GM18520 (cell line): ENCODE measurements at regions not wholly inside any gene's neighbourhood (a gene's known extent, or its start where the extent isn't known, plus 50 kb on each side); places are given as distances from the start of the nearest gene placed in this dataset.

ENCODE experiments used
- ATAC-seq: cut with Tn5 transposase; IDR thresholded peaks from one replicate; pipeline ENCODE4 v1.9.1; 2021; ENCODE audit not compliant: unreplicated experiment

- no peak for ATAC-seq
These were observed 156.1 kb downstream of the CHD9NB start for GRCh38 chr16:52896478-52897164.

GRCh38 chr16:52874042-52874441 lies 178.7 kb downstream of the CHD9NB start:
- ATAC-seq, result no peak

DNA sequence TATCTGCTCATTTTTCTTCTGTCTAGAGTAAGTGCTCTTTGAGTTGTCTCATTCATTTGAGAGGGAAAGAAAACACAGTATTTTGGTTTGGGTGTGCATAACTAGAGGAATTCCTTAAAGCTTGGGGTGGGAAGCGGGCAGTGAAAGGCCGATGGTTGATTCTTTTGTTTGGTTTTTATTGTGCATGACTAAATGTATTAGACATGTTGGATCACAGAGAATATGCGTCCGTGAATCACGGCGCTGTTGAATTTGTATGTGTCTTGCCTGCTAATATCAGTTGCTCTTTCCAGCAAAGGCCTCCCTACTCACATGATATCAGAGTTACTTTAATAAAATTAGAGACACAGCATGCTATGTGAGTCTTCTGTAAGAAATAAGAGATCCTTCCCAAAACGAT lies 180.0 kb downstream of the CHD9NB start:
- ATAC-seq, result no peak

GRCh38 chr16:52871481-52871880 lies 181.2 kb downstream of the CHD9NB start:
- ATAC-seq, result no peak

GRCh38 chr16:52869243-52869642 lies 183.5 kb downstream of the CHD9NB start:
- no peak for ATAC-seq

GRCh38 chr16:52863000-52863399 lies 189.7 kb downstream of the CHD9NB start:
- ATAC-seq, result no peak

GRCh38 chr16:52861614-52862022 lies 191.1 kb downstream of the CHD9NB start:
- ATAC-seq, result no peak

- no peak for ATAC-seq
These were observed 197.2 kb downstream of the CHD9NB start for GRCh38 chr16:52855463-52855862.

- ATAC-seq, result no peak
These were observed 199.7 kb downstream of the CHD9NB start for GRCh38 chr16:52852978-52853377.

GRCh38 chr16:52851211-52851740 lies 201.4 kb downstream of the CHD9NB start:
- ATAC-seq, result no peak

DNA sequence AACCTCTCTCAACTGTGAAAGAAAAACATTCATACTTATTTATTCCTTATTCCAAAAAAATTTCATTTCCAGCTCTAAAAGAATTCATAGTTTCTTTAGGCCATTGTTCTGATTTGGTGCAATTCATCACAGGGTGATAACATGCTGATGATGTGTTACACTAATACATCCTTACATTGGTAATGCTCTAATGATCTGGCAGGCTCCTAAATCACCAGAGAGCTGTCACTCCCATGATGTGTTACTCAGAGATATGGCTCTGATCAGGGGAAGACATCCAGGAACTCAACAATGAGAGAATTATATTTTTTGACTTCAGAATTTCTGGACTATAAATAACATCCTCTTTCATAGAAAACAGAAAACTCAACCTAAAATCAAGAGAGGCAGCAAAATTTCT lies 209.3 kb downstream of the CHD9NB start:
- ATAC-seq, result no peak

GRCh38 chr16:52837251-52837650 lies 215.4 kb downstream of the CHD9NB start:
- ATAC-seq, result no peak

- ATAC-seq, result no peak
These were observed 217.8 kb downstream of the CHD9NB start for GRCh38 chr16:52834736-52835465.

GRCh38 chr16:52832771-52833170 lies 219.9 kb downstream of the CHD9NB start:
- no peak for ATAC-seq

- ATAC-seq, result no peak
These were observed 225.2 kb downstream of the CHD9NB start for GRCh38 chr16:52827456-52827855.

GRCh38 chr16:52825892-52826291 lies 226.8 kb downstream of the CHD9NB start:
- no peak for ATAC-seq

DNA sequence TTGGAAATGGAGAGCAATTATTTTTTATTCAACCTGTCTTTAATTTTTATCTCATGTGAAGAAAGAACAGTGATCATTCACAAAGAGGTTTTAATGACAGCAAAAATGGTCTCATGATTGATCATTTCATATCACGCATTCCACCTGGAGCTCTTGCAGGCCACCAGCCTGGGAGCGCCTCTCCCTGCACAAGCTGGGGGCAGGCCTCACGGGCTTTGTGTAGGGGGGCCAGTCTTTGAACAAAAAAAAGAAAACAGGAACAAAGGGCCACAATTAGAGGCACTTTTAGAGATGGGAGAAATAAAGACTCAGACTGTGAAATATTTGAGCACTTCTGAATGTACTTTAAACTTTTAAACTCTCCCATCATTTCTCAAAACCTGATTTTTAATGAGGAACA lies 232.9 kb downstream of the CHD9NB start:
- no peak for ATAC-seq

DNA sequence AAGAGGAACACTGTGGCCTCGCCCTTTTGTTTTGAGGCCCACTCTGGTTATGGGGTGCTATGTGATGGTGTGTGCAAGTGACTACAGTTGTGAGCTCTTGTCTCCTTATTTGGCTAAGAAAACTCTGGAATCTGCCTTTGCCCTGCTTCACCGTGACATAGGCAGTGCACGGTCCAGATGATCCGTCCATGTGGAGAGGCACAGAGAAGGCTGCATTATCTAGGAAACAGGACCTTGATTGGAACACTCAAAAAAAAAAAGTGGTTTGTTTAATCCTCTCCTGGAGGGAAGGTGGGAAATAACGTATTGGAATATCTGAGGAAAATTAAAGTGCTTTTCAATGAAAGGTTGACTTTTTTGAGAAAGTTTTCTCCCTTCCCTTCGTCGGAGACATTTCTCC lies 233.3 kb downstream of the CHD9NB start:
- no peak for ATAC-seq

- ATAC-seq, result no peak
These were observed 235.0 kb downstream of the CHD9NB start for GRCh38 chr16:52817696-52818095.

GRCh38 chr16:52816993-52817392 lies 235.7 kb downstream of the CHD9NB start:
- no peak for ATAC-seq

GRCh38 chr16:52812678-52813556 lies 239.8 kb downstream of the CHD9NB start:
- no peak for ATAC-seq
